ENCODE measurements at regions not wholly inside any gene's neighbourhood (a gene's known extent, or its start where the extent isn't known, plus 50 kb on each side); places are given as distances from the start of the nearest gene placed in this dataset.

- no peak overlapping the region for H3K4me3 ChIP-seq
- no peaks in the 10 kb centered on the region for H3K36me3 ChIP-seq
- peaks cover 4% of the 10 kb centered on the region for H3K27me3 ChIP-seq (replicated peaks; ENCODE audit: insufficient read depth)
- WGBS: 69% methylated on average over 5 of the region's 5 CpGs
- H3K4me1 ChIP-seq (replicated peaks): no peaks in the 10 kb centered on the region
- DNase-seq (ENCODE audit: low spot score): no peak
- no peak overlapping the region for H3K27ac ChIP-seq
- intact Hi-C loops (cut with DNase I): loop anchor here (10.0 kb wide), 1 partner anchor 323 kb away; no protein-coding TSS in a partner anchor
- TF ChIP-seq POLR2AphosphoS5 (IDR thresholded peaks at IDR 0.05) (no peak), POLR2A (IDR thresholded peaks at IDR 0.05) (no peak), CTCF (IDR thresholded peaks at IDR 0.05) (no peak)
- H3K9me3 ChIP-seq: no peaks in the 10 kb centered on the region
These were observed 279.5 kb downstream of the LRFN2 start for GRCh38 chr6:40307712-40308111.

- H3K36me3 ChIP-seq: no peaks in the 10 kb centered on the region
- WGBS: 87% methylated on average over 8 of the region's 8 CpGs
- no peaks in the 10 kb centered on the region for H3K9me3 ChIP-seq
- TF ChIP-seq CTCF (IDR thresholded peaks at IDR 0.05) (no peak), POLR2AphosphoS5 (IDR thresholded peaks at IDR 0.05) (no peak), POLR2A (IDR thresholded peaks at IDR 0.05) (no peak)
- no peak for DNase-seq (ENCODE audit: low spot score)
- H3K4me3 ChIP-seq: no peak overlapping the region
- intact Hi-C loops (cut with DNase I): loop anchor here (10.0 kb wide), 1 partner anchor 318 kb away; no protein-coding TSS in a partner anchor
- H3K4me1 ChIP-seq (replicated peaks): no peaks in the 10 kb centered on the region
- H3K27ac ChIP-seq: no peak overlapping the region
- H3K27me3 ChIP-seq (replicated peaks; ENCODE audit: insufficient read depth): no peaks in the 10 kb centered on the region
These were observed 284.2 kb downstream of the LRFN2 start for GRCh38 chr6:40302856-40303454.

- DNase-seq (ENCODE audit: low spot score): no peak
- no peaks in the 10 kb centered on the region for H3K27me3 ChIP-seq (replicated peaks; ENCODE audit: insufficient read depth)
- TF ChIP-seq POLR2AphosphoS5 (IDR thresholded peaks at IDR 0.05): no peak
- TF ChIP-seq CTCF (IDR thresholded peaks at IDR 0.05): no peak
- no peak for TF ChIP-seq POLR2A (IDR thresholded peaks at IDR 0.05)
- WGBS: 88% methylated on average over 6 of the region's 6 CpGs
- H3K4me1 ChIP-seq (replicated peaks): no peaks in the 10 kb centered on the region
- no peaks in the 10 kb centered on the region for H3K9me3 ChIP-seq
- no peak overlapping the region for H3K27ac ChIP-seq
- no peak overlapping the region for H3K4me3 ChIP-seq
- no peaks in the 10 kb centered on the region for H3K36me3 ChIP-seq
- intact Hi-C loops (cut with DNase I): loop anchor here (10.0 kb wide), 1 partner anchor 315 kb away; no protein-coding TSS in a partner anchor
These were observed 287.5 kb downstream of the LRFN2 start for GRCh38 chr6:40299681-40300080.

- 93% methylated on average over 2 of the region's 2 CpGs for WGBS
- TF ChIP-seq CTCF (IDR thresholded peaks at IDR 0.05) (no peak), POLR2AphosphoS5 (IDR thresholded peaks at IDR 0.05) (no peak), POLR2A (IDR thresholded peaks at IDR 0.05) (no peak)
- intact Hi-C loops (cut with DNase I): no loop called here
- Histone ChIP-seq H3K4me3 (no peak overlapping the region), H3K36me3 (no peaks in the 10 kb centered on the region), H3K27me3 (replicated peaks; ENCODE audit: insufficient read depth) (no peaks in the 10 kb centered on the region), H3K27ac (no peak overlapping the region), H3K9me3 (no peaks in the 10 kb centered on the region), H3K4me1 (replicated peaks) (no peaks in the 10 kb centered on the region)
- no peak for DNase-seq (ENCODE audit: low spot score)
These were observed 289.0 kb downstream of the LRFN2 start for GRCh38 chr6:40298207-40298606.

GRCh38 chr6:40295251-40295950, 291.8 kb downstream of the LRFN2 start:
- DNase-seq (ENCODE audit: low spot score): no peak
- WGBS: 80% methylated on average over 2 of the region's 2 CpGs
- H3K27me3 ChIP-seq (replicated peaks; ENCODE audit: insufficient read depth): no peaks in the 10 kb centered on the region
- H3K9me3 ChIP-seq: no peaks in the 10 kb centered on the region
- no peaks in the 10 kb centered on the region for H3K4me1 ChIP-seq (replicated peaks)
- TF ChIP-seq POLR2AphosphoS5 (IDR thresholded peaks at IDR 0.05): no peak
- no peak for TF ChIP-seq CTCF (IDR thresholded peaks at IDR 0.05)
- TF ChIP-seq POLR2A (IDR thresholded peaks at IDR 0.05): no peak
- H3K4me3 ChIP-seq: no peak overlapping the region
- H3K27ac ChIP-seq: no peak overlapping the region
- H3K36me3 ChIP-seq: no peaks in the 10 kb centered on the region
- intact Hi-C loops (cut with DNase I): no loop called here
